GM12801 (cell line): ENCODE measurements at regions not wholly inside any gene's neighbourhood (a gene's known extent, or its start where the extent isn't known, plus 50 kb on each side); places are given as distances from the start of the nearest gene placed in this dataset.

Experiments
- TF ChIP-seq, protein P1 (sequence below): IDR thresholded peaks from one replicate; pipeline ENCODE4 v1.5.1; 2011; ENCODE audit warnings: control low read depth; ENCODE audit not compliant: insufficient read length; ENCODE audit errors: extremely low read depth

DNA sequence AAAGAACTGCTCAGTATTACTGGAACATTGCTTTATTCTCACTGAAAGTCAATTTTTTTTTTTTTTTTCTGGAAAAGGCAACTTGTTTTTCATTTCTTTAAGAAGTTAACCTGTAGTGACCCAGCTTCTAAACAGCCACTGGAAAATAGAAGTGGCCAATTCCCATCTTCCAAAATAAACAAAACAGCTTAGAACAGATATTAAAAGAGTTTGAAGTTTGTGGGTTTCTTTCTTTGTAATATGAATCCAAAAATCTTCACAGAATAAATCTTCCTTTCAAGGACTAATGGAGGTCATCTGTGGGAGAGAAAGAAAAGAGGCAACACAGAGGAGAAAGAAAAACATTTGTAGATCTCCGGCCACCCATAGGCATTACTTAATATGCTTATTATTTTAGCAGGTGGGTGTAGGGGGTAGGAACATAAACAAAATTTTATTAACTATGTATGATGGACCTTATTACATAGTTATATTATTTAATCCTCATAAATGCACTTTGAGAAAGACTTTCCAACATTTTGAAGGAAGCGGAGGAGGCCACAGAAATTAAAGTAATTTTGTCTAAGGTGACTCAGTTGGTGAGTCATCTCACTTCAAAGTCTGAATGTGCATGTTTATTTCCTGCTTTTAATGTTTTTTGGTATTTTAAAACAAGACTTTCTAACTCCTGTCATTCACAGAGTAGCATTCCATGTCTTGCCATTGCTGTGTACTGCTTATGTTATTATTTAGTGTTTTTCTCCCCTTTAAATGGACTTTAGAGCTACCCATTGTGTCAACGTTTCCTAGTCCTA lies 1791.8 kb upstream of the WWC1 start:
- TF ChIP-seq, protein P1, sequence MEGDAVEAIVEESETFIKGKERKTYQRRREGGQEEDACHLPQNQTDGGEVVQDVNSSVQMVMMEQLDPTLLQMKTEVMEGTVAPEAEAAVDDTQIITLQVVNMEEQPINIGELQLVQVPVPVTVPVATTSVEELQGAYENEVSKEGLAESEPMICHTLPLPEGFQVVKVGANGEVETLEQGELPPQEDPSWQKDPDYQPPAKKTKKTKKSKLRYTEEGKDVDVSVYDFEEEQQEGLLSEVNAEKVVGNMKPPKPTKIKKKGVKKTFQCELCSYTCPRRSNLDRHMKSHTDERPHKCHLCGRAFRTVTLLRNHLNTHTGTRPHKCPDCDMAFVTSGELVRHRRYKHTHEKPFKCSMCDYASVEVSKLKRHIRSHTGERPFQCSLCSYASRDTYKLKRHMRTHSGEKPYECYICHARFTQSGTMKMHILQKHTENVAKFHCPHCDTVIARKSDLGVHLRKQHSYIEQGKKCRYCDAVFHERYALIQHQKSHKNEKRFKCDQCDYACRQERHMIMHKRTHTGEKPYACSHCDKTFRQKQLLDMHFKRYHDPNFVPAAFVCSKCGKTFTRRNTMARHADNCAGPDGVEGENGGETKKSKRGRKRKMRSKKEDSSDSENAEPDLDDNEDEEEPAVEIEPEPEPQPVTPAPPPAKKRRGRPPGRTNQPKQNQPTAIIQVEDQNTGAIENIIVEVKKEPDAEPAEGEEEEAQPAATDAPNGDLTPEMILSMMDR, result no peak

DNA sequence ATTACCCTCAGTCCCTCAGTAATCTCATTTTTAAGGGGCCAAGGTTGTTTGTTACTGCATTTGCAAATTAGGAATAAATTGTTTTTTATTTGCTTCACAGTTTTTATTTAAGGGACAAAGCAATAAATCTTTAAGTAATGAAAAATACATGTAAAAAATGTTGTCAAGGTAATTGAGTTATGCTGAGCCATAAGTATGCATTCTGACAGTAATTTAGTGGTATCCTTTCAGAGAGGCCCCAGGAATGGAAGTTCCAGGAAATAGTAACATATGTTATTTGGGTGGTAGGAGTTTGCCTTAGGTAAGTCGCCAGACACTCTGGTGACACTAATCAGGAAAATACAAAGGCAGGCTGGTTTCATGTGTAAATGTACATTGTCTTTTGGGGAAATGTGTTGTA lies 1787.9 kb upstream of the WWC1 start:
- TF ChIP-seq, protein P1, result no peak

DNA sequence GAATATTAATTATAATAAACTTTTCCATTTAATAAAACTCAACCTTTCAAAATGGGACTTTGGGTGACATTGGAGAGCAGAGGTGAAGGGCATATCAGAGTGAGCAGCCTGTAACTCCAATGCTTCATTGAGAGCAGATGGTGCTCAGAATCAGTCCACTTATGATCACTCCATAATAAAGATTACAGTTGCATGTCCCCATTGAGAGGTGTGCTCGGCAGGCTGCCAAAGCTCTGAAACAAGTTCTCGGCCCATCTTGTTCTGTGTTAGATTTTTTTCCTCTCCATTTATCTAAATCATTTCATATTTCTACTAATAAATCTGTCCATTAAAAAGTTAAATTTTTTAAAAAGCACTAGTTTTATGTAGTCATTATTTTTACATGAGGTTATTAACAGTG lies 1786.4 kb upstream of the WWC1 start:
- TF ChIP-seq, protein P1, result no peak

DNA sequence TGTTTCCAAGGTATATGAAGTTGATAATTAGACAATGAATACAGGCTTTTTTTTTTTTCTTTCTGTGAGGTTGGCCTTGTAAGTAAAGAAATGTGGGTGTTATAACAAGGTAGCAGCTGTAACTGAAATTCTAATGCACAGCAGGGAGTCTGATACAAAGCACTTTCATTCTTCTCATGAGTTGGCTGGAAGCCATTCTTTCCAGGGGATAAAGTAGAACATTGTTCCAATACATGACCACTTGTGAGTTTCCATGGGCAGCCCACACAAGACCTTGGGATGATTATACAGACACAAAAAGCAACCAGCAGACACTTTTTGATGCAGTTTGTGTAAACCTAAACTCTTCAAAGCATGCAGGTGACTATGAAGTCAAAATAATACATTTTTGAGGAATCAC lies 1785.9 kb upstream of the WWC1 start:
- TF ChIP-seq, protein P1, result no peak

DNA sequence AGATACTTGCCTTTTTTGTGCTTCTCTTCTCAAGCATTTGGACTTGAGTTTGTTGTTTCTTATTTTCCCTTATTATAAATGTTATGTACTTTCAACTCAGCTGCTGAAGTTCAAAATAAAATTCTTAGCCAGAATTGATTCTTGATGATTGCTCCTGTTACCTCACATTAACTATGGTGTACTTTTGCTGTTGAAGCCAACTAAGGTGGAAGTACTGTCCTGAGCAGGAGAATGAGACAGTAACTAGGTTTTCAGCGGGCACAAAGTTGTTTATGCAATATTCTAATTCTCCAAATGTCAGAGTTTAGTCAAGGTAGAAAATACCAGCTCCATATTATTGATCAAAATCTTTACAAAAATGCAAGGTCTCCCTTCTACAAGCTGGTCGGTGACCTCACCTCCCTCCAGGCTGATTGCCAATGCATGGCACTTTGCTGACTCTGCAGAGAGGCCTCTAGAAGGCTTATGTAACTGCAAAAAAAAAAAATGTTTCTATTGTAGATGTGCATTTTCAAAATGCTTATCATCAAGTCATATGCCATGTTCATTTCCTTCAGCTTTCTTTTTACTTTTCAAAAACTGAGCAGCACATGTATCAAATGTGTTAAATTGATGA lies 1783.5 kb upstream of the WWC1 start:
- TF ChIP-seq, protein P1, result no peak

DNA sequence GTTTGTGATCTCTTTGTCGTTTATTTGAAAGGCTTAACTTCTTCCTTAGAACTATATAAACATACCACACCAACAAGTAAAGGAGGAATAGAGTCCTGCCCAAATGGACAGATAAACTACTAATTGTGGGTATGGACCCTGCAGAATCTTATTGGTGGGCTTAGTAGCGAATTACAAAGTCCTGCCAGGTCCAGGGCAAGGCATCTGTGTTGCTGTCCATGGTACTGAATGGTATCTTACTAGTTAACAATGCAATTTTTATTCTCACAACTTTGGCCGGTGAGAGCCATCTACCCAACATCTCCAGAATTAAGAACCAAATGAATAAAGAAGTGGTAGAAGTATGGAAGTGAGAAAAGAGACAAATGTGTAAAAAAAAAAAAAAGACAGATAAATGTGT lies 1782.4 kb upstream of the WWC1 start:
- TF ChIP-seq, protein P1, result no peak

DNA sequence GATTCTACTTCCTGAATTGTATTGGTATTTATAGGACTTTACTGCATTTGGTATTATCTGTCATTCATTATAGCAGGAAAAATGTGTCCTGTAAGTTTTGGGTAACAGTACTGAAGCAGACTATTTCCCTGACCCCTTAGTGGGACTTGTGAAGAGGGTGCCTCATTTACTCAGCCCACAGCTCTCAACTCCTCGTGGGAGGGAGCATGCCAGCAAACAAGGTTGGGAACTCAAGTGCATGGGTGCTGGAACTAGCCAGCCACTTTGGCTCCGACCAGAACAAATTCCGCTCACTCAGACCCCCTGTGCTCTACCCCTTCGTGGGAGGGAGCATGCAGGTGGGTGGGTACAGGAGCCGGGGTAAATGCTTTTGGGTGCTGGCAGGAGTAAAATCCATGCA lies 1773.5 kb upstream of the WWC1 start:
- TF ChIP-seq, protein P1, result no peak
